ENCODE measurements at regions not wholly inside any gene's neighbourhood (a gene's known extent, or its start where the extent isn't known, plus 50 kb on each side); places are given as distances from the start of the nearest gene placed in this dataset.
"Not testable (repeated sequence)": the region's sequence is repeated elsewhere in the genome, so short reads cannot be mapped to it uniquely, and the experiment has no call there.

- no peaks in the 10 kb centered on the region for H3K4me1 Mint-ChIP-seq
- H3K27me3 Mint-ChIP-seq (ENCODE audit: low read depth), result peaks cover 4% of the 10 kb centered on the region
- H3K9me3 Mint-ChIP-seq, result peaks cover 16% of the 10 kb centered on the region
- no peak overlapping the region for H3K27ac Mint-ChIP-seq
- no peak overlapping the region for H3K4me3 Mint-ChIP-seq
- TF ChIP-seq CTCF (IDR thresholded peaks at IDR 0.05; ENCODE audit: unreplicated experiment in 3 of 3), result no peak
- H3K36me3 Mint-ChIP-seq (ENCODE audit: low read depth), result no peaks in the 10 kb centered on the region
These were observed 1067.7 kb upstream of the COX7C start for GRCh38 chr5:85549836-85550599.

- no peak for TF ChIP-seq CTCF (IDR thresholded peaks at IDR 0.05; ENCODE audit: unreplicated experiment in 3 of 3)
- H3K4me1 Mint-ChIP-seq, result no peaks in the 10 kb centered on the region
- H3K27ac Mint-ChIP-seq, result no peak overlapping the region
- peaks cover 39% of the 10 kb centered on the region for H3K9me3 Mint-ChIP-seq
- no peak overlapping the region for H3K4me3 Mint-ChIP-seq
- no peaks in the 10 kb centered on the region for H3K27me3 Mint-ChIP-seq (ENCODE audit: low read depth)
- no peaks in the 10 kb centered on the region for H3K36me3 Mint-ChIP-seq (ENCODE audit: low read depth)
These were observed 1061.3 kb upstream of the COX7C start for GRCh38 chr5:85556464-85556863.

GRCh38 chr5:85576666-85577065, 1041.1 kb upstream of the COX7C start:
- H3K36me3 Mint-ChIP-seq (ENCODE audit: low read depth), result no peaks in the 10 kb centered on the region
- H3K27ac Mint-ChIP-seq, result no peak overlapping the region
- no peak overlapping the region for H3K4me3 Mint-ChIP-seq
- no peaks in the 10 kb centered on the region for H3K9me3 Mint-ChIP-seq
- no peaks in the 10 kb centered on the region for H3K4me1 Mint-ChIP-seq
- TF ChIP-seq CTCF (IDR thresholded peaks at IDR 0.05; ENCODE audit: unreplicated experiment in 3 of 3), result no peak
- no peaks in the 10 kb centered on the region for H3K27me3 Mint-ChIP-seq (ENCODE audit: low read depth)

- not testable (repeated sequence) for H3K36me3 Mint-ChIP-seq (ENCODE audit: low read depth); H3K4me3 Mint-ChIP-seq; H3K4me1 Mint-ChIP-seq; H3K27ac Mint-ChIP-seq; H3K27me3 Mint-ChIP-seq (ENCODE audit: low read depth)
- peaks cover 32% of the 10 kb centered on the region for H3K9me3 Mint-ChIP-seq
These were observed 1029.9 kb upstream of the COX7C start for GRCh38 chr5:85587806-85588205.

GRCh38 chr5:85588268-85588667, 1029.5 kb upstream of the COX7C start:
- peaks cover 31% of the 10 kb centered on the region for H3K9me3 Mint-ChIP-seq
- not testable (repeated sequence) for H3K4me1 Mint-ChIP-seq; H3K27me3 Mint-ChIP-seq (ENCODE audit: low read depth); H3K4me3 Mint-ChIP-seq; H3K36me3 Mint-ChIP-seq (ENCODE audit: low read depth); H3K27ac Mint-ChIP-seq

- H3K27ac Mint-ChIP-seq, result no peak overlapping the region
- TF ChIP-seq CTCF (IDR thresholded peaks at IDR 0.05; ENCODE audit: unreplicated experiment in 3 of 3), result no peak
- H3K27me3 Mint-ChIP-seq (ENCODE audit: low read depth), result no peaks in the 10 kb centered on the region
- no peaks in the 10 kb centered on the region for H3K36me3 Mint-ChIP-seq (ENCODE audit: low read depth)
- H3K4me3 Mint-ChIP-seq, result no peak overlapping the region
- H3K4me1 Mint-ChIP-seq, result no peaks in the 10 kb centered on the region
- H3K9me3 Mint-ChIP-seq, result peaks cover 11% of the 10 kb centered on the region
These were observed 1027.0 kb upstream of the COX7C start for GRCh38 chr5:85590764-85591163.

- Mint-ChIP-seq H3K36me3 (ENCODE audit: low read depth) (no peaks in the 10 kb centered on the region), H3K9me3 (peaks cover 9% of the 10 kb centered on the region)
These were observed 1026.4 kb upstream of the COX7C start for GRCh38 chr5:85591311-85591710.

More at GRCh38 chr5:85591311-85591710, 1026.4 kb upstream of the COX7C start:
- H3K27ac Mint-ChIP-seq, result no peak overlapping the region
- no peaks in the 10 kb centered on the region for H3K4me1 Mint-ChIP-seq
- TF ChIP-seq CTCF (IDR thresholded peaks at IDR 0.05; ENCODE audit: unreplicated experiment in 3 of 3), result no peak
- H3K27me3 Mint-ChIP-seq (ENCODE audit: low read depth), result no peaks in the 10 kb centered on the region
- H3K4me3 Mint-ChIP-seq, result no peak overlapping the region
